Astrocyte (in vitro differentiated cells and primary cell): ENCODE measurements at regions not wholly inside any gene's neighbourhood (a gene's known extent, or its start where the extent isn't known, plus 50 kb on each side); places are given as distances from the start of the nearest gene placed in this dataset.

Experiments used
- DNase-seq: peaks from one replicate; pipeline ENCODE4 v3.0.0-alpha.2; 2010; ENCODE audit warnings: low read depth
- FAIRE-seq: peaks from 2 replicates; lab custom pipeline; 2011; peaks lifted over from hg19 to GRCh38; lab: Jason Lieb, UNC
- H2AFZ ChIP-seq: 2 replicates; pipeline ENCODE4 v1.6.0; 2012; ENCODE audit warnings: low read depth, low read length, inconsistent platforms
- H3K27ac ChIP-seq: 2 replicates; pipeline ENCODE4 v1.5.1; 2011; ENCODE audit warnings: low read depth, low read length, inconsistent platforms
- H3K27me3 ChIP-seq: 2 replicates; pipeline ENCODE4 v1.6.0; 2011; ENCODE audit warnings: low read length, inconsistent platforms; ENCODE audit not compliant: insufficient read depth
- H3K36me3 ChIP-seq: 2 replicates; pipeline ENCODE4 v1.5.1; 2011; ENCODE audit warnings: low read length, inconsistent platforms; ENCODE audit not compliant: insufficient read depth
- H3K4me1 ChIP-seq: 2 replicates; pipeline ENCODE4 v1.5.1; 2011; ENCODE audit warnings: low read length, inconsistent platforms; ENCODE audit not compliant: insufficient read depth
- H3K4me2 ChIP-seq: 2 replicates; pipeline ENCODE4 v1.6.0; 2012; ENCODE audit warnings: low read length, inconsistent platforms
- H3K4me3 ChIP-seq: 2 replicates; pipeline ENCODE4 v1.5.1; 2011; ENCODE audit warnings: low read depth, mild to moderate bottlenecking, low read length, inconsistent platforms; ENCODE audit not compliant: insufficient read depth
- H3K79me2 ChIP-seq: 2 replicates; pipeline ENCODE4 v1.6.0; 2012; ENCODE audit warnings: mild to moderate bottlenecking, low read length, inconsistent platforms; ENCODE audit not compliant: insufficient read depth
- H3K9ac ChIP-seq: 2 replicates; pipeline ENCODE4 v1.6.0; 2012; ENCODE audit warnings: mild to moderate bottlenecking, low read length, inconsistent platforms
- H3K9me3 ChIP-seq: 2 replicates; pipeline ENCODE4 v1.5.1; 2012; ENCODE audit warnings: low read depth, mild to moderate bottlenecking, low read length, inconsistent platforms; ENCODE audit not compliant: insufficient read depth
- H4K20me1 ChIP-seq: 2 replicates; pipeline ENCODE4 v1.6.0; 2012; ENCODE audit warnings: low read length, inconsistent platforms; ENCODE audit not compliant: insufficient read depth
- H3K27ac Mint-ChIP-seq: one replicate; pipeline ENCODE4 v1.8.0; 2021; ENCODE audit warnings: mild to moderate bottlenecking, mixed read lengths; ENCODE audit not compliant: unreplicated experiment
- H3K27me3 Mint-ChIP-seq: one replicate; pipeline ENCODE4 v1.8.0; 2021; ENCODE audit warnings: low read depth, mixed read lengths; ENCODE audit not compliant: unreplicated experiment
- H3K36me3 Mint-ChIP-seq: one replicate; pipeline ENCODE4 v1.8.0; 2021; ENCODE audit warnings: low read depth, mixed read lengths; ENCODE audit not compliant: unreplicated experiment
- H3K4me1 Mint-ChIP-seq: one replicate; pipeline ENCODE4 v1.8.0; 2021; ENCODE audit warnings: low read depth, mixed read lengths; ENCODE audit not compliant: unreplicated experiment
- H3K4me3 Mint-ChIP-seq: one replicate; pipeline ENCODE4 v1.8.0; 2021; ENCODE audit warnings: mild to moderate bottlenecking, moderate library complexity, mixed read lengths; ENCODE audit not compliant: unreplicated experiment
- H3K9me3 Mint-ChIP-seq: one replicate; pipeline ENCODE4 v1.8.0; 2021; ENCODE audit warnings: mild to moderate bottlenecking, mixed read lengths; ENCODE audit not compliant: unreplicated experiment
- CTCF ChIP-seq: IDR thresholded peaks from 2 replicates; pipeline ENCODE4 v1.5.1; 2011; ENCODE audit warnings: low read depth, mild to moderate bottlenecking, inconsistent platforms, low read length, moderate library complexity; ENCODE audit not compliant: insufficient read depth
- EZH2 ChIP-seq: IDR thresholded peaks from 2 replicates; pipeline ENCODE4 v1.6.1; 2012; ENCODE audit warnings: mild to moderate bottlenecking, low read length, inconsistent platforms; ENCODE audit not compliant: insufficient read depth

DNA sequence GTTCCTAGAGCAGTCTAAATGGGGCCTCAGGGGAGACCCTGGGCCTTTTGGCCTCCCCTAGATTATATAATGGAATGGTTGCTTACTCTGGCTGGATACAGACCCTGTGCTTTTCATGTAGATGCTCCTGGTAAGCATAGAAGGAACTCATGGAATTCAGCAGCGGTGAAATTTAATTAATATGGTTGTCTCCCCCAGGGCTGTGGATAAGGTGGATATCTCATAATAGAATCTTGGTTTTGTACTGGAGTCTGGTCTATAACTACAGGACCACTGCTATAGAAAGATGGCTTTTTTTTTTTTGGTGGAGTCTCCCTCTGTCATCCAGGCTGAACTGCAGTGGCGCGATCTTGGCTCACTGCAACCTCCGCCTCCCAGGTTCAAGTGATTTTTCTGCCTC lies 84.5 kb downstream of the HRH4 start:
- no peaks in the 10 kb centered on the region for H3K79me2 ChIP-seq
- H3K4me1 ChIP-seq: no peaks in the 10 kb centered on the region
- no peak for DNase-seq
- no peak overlapping the region for H3K27ac ChIP-seq
- no peak overlapping the region for H3K4me3 ChIP-seq
- Mint-ChIP-seq H3K4me3 (no peak overlapping the region), H3K9me3 (no peaks in the 10 kb centered on the region), H3K4me1 (no peaks in the 10 kb centered on the region), H3K36me3 (no peaks in the 10 kb centered on the region), H3K27me3 (no peaks in the 10 kb centered on the region), H3K27ac (no peak overlapping the region)
- H3K9ac ChIP-seq: no peak overlapping the region
- no peak overlapping the region for H2AFZ ChIP-seq
- no peaks in the 10 kb centered on the region for H3K36me3 ChIP-seq
- no peaks in the 10 kb centered on the region for H4K20me1 ChIP-seq
- no peak for FAIRE-seq
- no peak overlapping the region for H3K4me2 ChIP-seq
- TF ChIP-seq EZH2: no peak
- no peak for TF ChIP-seq CTCF
- peaks cover 2% of the 10 kb centered on the region for H3K27me3 ChIP-seq
- no peaks in the 10 kb centered on the region for H3K9me3 ChIP-seq

DNA sequence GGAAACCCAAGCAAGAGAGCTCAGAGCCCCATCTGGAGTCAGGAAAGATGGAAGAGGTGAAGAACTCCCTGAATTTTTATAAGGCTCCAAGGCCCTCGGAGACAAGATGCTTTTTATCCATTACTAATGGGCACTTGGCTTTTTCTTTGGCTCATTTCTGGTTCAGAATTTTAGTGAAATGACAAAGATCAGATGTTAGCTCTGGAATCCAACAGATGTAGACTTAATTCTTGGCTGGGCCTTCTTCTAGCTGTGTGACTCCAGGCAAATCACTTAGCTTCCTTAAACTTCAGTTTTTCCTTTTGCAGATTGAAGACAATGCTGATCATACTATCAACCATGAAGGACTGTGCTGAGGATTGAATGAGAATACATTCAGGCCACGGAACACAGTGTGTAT lies 85.2 kb downstream of the HRH4 start:
- Mint-ChIP-seq H3K4me3 (no peak overlapping the region), H3K36me3 (no peaks in the 10 kb centered on the region), H3K27me3 (no peaks in the 10 kb centered on the region), H3K4me1 (no peaks in the 10 kb centered on the region), H3K27ac (no peak overlapping the region), H3K9me3 (no peaks in the 10 kb centered on the region)
- Histone ChIP-seq H3K27ac (no peak overlapping the region), H3K4me1 (no peaks in the 10 kb centered on the region), H4K20me1 (no peaks in the 10 kb centered on the region), H3K79me2 (no peaks in the 10 kb centered on the region), H2AFZ (no peak overlapping the region), H3K9ac (no peak overlapping the region), H3K27me3 (peaks cover 2% of the 10 kb centered on the region), H3K9me3 (no peaks in the 10 kb centered on the region), H3K4me2 (no peak overlapping the region), H3K4me3 (no peak overlapping the region), H3K36me3 (no peaks in the 10 kb centered on the region)
- DNase-seq: no peak
- FAIRE-seq: no peak
- no peak for TF ChIP-seq EZH2
- TF ChIP-seq CTCF: no peak

DNA sequence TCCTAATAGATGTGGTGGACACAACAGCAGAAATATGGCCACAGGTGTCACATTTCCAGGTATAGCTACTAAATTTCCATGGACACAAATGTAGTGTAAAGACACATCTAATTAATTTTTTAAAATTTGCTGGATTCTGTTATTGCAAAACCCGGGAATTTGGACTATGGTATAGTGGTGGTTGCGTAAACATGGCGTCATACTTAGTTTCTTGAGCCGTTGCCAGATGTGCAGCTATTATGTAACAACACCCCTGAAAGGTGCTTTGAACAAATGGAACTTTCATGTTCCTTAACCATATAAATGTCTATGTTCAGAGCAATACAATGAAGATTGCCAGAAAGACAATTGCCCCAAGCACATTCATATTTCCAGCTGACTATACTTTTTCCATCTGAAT lies 85.9 kb downstream of the HRH4 start:
- Mint-ChIP-seq H3K27ac (no peak overlapping the region), H3K9me3 (no peaks in the 10 kb centered on the region), H3K4me3 (no peak overlapping the region), H3K36me3 (no peaks in the 10 kb centered on the region), H3K27me3 (no peaks in the 10 kb centered on the region), H3K4me1 (no peaks in the 10 kb centered on the region)
- H3K27me3 ChIP-seq: peaks cover 2% of the 10 kb centered on the region
- H3K27ac ChIP-seq: no peak overlapping the region
- H3K4me2 ChIP-seq: no peak overlapping the region
- TF ChIP-seq CTCF (no peak), EZH2 (no peak)
- no peaks in the 10 kb centered on the region for H3K9me3 ChIP-seq
- H4K20me1 ChIP-seq: no peaks in the 10 kb centered on the region
- FAIRE-seq (no peak), DNase-seq (no peak)
- no peaks in the 10 kb centered on the region for H3K4me1 ChIP-seq
- no peaks in the 10 kb centered on the region for H3K79me2 ChIP-seq
- no peaks in the 10 kb centered on the region for H3K36me3 ChIP-seq
- H2AFZ ChIP-seq: no peak overlapping the region
- H3K4me3 ChIP-seq: no peak overlapping the region
- H3K9ac ChIP-seq: no peak overlapping the region
